CD4-positive, CD25-positive, alpha-beta regulatory T cell (primary cell): ENCODE measurements at regions not wholly inside any gene's neighbourhood (a gene's known extent, or its start where the extent isn't known, plus 50 kb on each side); places are given as distances from the start of the nearest gene placed in this dataset.

Experiments
- ATAC-seq, 2 donors: fragments of 150-1000 bp; cut with Tn5 transposase; one replicate each; pipeline ENCODE4 v1.10.0; 2021; ENCODE audit warnings: low read depth in 2 of 2, moderate number of reproducible peaks in 2 of 2, moderate library complexity in 1 of 2
- DNase-seq, 3 donors: peaks; one replicate each; pipeline versions ENCODE4 v3.0.0 to v3.0.0-alpha.2; 2012 to 2022; ENCODE audit warnings: mixed read lengths in 1 of 3
- H3K27ac ChIP-seq: one replicate; pipeline ENCODE4 v1.7.0; 2013; ENCODE audit warnings: mild to moderate bottlenecking, low read length; ENCODE audit not compliant: insufficient read depth, poor library complexity, severe bottlenecking
- H3K27me3 ChIP-seq: one replicate; pipeline ENCODE4 v1.7.0; 2013; ENCODE audit warnings: low read length; ENCODE audit not compliant: control insufficient read depth, insufficient read depth
- H3K36me3 ChIP-seq: one replicate; pipeline ENCODE4 v1.7.0; 2013; ENCODE audit warnings: mild to moderate bottlenecking, low read length, moderate library complexity; ENCODE audit not compliant: control insufficient read depth, insufficient read depth
- H3K4me1 ChIP-seq: 2 replicates; pipeline ENCODE4 v1.7.0; 2013; ENCODE audit warnings: mild to moderate bottlenecking, low read length; ENCODE audit not compliant: insufficient read depth, control insufficient read depth, poor library complexity, severe bottlenecking
- H3K4me3 ChIP-seq: one replicate; pipeline ENCODE4 v1.7.0; 2013; ENCODE audit warnings: low read depth, mild to moderate bottlenecking, low read length, moderate library complexity
- H3K9me3 ChIP-seq, 2 experiments: 1 replicate in 1 of 2; 2 replicates in 1 of 2; pipeline ENCODE4 v1.7.0; 2013; ENCODE audit warnings: low read length in 2 of 2, mild to moderate bottlenecking in 1 of 2, moderate library complexity in 1 of 2; ENCODE audit not compliant: control insufficient read depth in 2 of 2
- H3K27ac Mint-ChIP-seq, 3 donors: one replicate each; pipeline ENCODE4 v1.8.0; 2020 to 2022; ENCODE audit warnings: mild to moderate bottlenecking in 3 of 3, mixed read lengths in 3 of 3, moderate library complexity in 2 of 3
- H3K27me3 Mint-ChIP-seq: one replicate; pipeline ENCODE4 v1.8.0; 2022; ENCODE audit warnings: mild to moderate bottlenecking, mixed read lengths
- H3K36me3 Mint-ChIP-seq: one replicate; pipeline ENCODE4 v1.8.0; 2020; ENCODE audit warnings: mixed read lengths
- H3K4me1 Mint-ChIP-seq, 4 donors: one replicate each; pipeline ENCODE4 v1.8.0; 2020 to 2022; ENCODE audit warnings: mixed read lengths in 4 of 4, mild to moderate bottlenecking in 1 of 4
- H3K4me3 Mint-ChIP-seq, 4 donors: one replicate each; pipeline ENCODE4 v1.8.0; 2020 to 2022; ENCODE audit warnings: mild to moderate bottlenecking in 4 of 4, mixed read lengths in 4 of 4, moderate library complexity in 3 of 4
- H3K9me3 Mint-ChIP-seq, 7 donors: one replicate each; pipeline ENCODE4 v1.8.0; 2020 to 2022; ENCODE audit warnings: mixed read lengths in 7 of 7, mild to moderate bottlenecking in 3 of 7, moderate library complexity in 2 of 7

DNA sequence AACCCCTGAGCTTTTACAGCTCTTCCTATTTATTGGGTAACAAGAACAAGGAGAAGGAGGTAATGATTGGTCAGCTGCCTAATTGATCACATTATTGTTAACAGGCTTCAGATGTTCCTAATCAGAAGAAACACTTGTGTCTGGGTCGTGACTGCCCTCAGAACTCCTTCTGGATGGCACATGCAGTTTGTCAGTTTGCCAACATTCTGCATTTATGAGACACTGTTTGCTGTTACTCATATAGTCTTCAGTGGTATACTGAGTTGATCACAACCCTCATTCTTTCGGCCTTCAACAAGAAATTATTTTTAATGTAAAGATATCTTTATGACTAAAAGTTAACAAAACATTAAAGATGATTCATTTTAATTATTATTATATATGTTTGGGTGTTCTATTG is 95.7 kb upstream of the DOCK10 start:
- Histone ChIP-seq H3K9me3 (no peaks in the 10 kb centered on the region), H3K27ac (no peak overlapping the region), H3K36me3 (no peaks in the 10 kb centered on the region), H3K4me3 (no peak overlapping the region), H3K27me3 (peaks cover 3% of the 10 kb centered on the region), H3K4me1 (no peaks in the 10 kb centered on the region)
- H3K4me3 Mint-ChIP-seq: no peak overlapping the region
- peaks cover 33% of the 10 kb centered on the region for H3K27me3 Mint-ChIP-seq
- no peak for ATAC-seq
- DNase-seq: no peak
- no peak overlapping the region for H3K27ac Mint-ChIP-seq
- H3K36me3 Mint-ChIP-seq: no peaks in the 10 kb centered on the region
- H3K9me3 Mint-ChIP-seq: peaks cover 0 to 8% (median 2%) of the 10 kb centered on the region in 7 donors
- no peaks in the 10 kb centered on the region for H3K4me1 Mint-ChIP-seq

- Mint-ChIP-seq H3K4me1 (no peaks in the 10 kb centered on the region), H3K27me3 (peaks cover 38% of the 10 kb centered on the region), H3K36me3 (no peaks in the 10 kb centered on the region), H3K9me3 (peaks cover 0 to 8% (median 2%) of the 10 kb centered on the region in 7 donors), H3K27ac (no peak overlapping the region), H3K4me3 (no peak overlapping the region)
- H3K27ac ChIP-seq: no peak overlapping the region
- no peaks in the 10 kb centered on the region for H3K36me3 ChIP-seq
- H3K9me3 ChIP-seq: no peaks in the 10 kb centered on the region
- no peaks in the 10 kb centered on the region for H3K4me1 ChIP-seq
- DNase-seq: no peak
- no peaks in the 10 kb centered on the region for H3K27me3 ChIP-seq
- no peak overlapping the region for H3K4me3 ChIP-seq
- no peak for ATAC-seq
Observed at GRCh38 chr2:225136552-225136951, 94.3 kb upstream of the DOCK10 start.

- Histone ChIP-seq H3K36me3 (no peaks in the 10 kb centered on the region), H3K4me3 (no peak overlapping the region), H3K9me3 (no peaks in the 10 kb centered on the region), H3K27ac (no peak overlapping the region), H3K4me1 (no peaks in the 10 kb centered on the region), H3K27me3 (no peaks in the 10 kb centered on the region)
- no peak for ATAC-seq
- DNase-seq: no peak
- Mint-ChIP-seq H3K27me3 (peaks cover 24% of the 10 kb centered on the region), H3K36me3 (no peaks in the 10 kb centered on the region), H3K9me3 (peaks cover 0 to 5% (median 0%) of the 10 kb centered on the region in 7 donors), H3K27ac (no peak overlapping the region), H3K4me3 (no peak overlapping the region), H3K4me1 (no peaks in the 10 kb centered on the region)
Observed at GRCh38 chr2:225131898-225132297, 89.6 kb upstream of the DOCK10 start.

DNA sequence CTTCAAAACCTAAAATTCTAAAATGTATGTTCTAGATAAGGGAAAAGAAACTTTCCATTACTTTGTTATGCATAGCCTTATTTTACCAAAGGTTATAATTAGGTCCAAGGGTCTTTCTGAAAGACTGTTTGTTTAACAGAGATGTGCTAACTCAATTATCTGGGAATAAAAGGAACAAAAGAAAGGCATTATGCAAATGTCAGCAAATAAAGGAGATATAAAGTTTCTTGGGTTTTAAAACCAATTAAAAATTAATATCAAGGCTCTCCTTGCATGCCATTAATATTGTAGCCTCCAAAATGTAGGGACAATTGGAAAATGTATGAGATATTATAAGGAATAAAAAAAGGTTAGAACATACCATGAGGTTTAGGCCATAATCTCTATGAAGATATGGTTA is 87.8 kb upstream of the DOCK10 start:
- DNase-seq: no peak
- no peak overlapping the region for H3K4me3 Mint-ChIP-seq
- no peak for ATAC-seq

DNA sequence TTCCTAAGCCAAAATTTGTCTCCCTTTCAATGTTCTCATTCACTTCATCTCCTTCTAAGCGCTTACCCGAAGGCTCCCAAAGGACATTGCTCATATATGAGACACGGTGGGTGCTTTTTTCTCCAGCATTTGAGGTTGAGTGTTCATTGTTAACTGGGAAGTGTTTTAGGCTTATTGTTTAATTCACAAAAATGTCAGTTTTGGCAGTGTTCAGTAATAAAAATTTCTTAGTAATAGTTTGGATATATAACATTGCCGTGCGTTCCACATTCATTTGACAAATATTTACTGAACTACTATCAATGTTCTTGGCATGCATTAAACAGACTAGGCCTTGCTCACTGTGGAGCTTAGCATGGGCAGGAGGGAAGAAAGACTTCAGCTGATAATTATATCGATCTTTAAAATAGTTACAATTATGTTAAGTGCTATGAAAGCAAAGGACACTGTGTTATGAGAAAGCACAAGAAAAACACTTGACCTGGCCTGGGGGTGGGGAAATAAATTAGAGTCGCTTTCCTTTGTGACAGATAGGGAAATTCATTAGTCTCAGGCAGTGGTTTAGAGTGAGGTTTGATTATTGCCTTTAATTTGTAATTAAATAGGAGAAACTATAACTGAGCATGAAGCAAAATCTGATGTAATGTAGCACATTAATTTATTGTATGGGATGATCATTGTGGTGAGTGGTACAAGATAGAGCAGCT is 82.2 kb upstream of the DOCK10 start:
- H3K4me3 Mint-ChIP-seq: no peak overlapping the region
- H3K27me3 ChIP-seq: peaks cover 7% of the 10 kb centered on the region
- H3K36me3 Mint-ChIP-seq: no peaks in the 10 kb centered on the region
- H3K4me3 ChIP-seq: no peak overlapping the region
- no peaks in the 10 kb centered on the region for H3K36me3 ChIP-seq
- DNase-seq (no peak), ATAC-seq (no peak)
- H3K27me3 Mint-ChIP-seq: peaks cover 10% of the 10 kb centered on the region
- peaks cover 0 to 9% (median 2%) of the 10 kb centered on the region in 7 donors for H3K9me3 Mint-ChIP-seq
- H3K27ac ChIP-seq: no peak overlapping the region
- no peak overlapping the region for H3K27ac Mint-ChIP-seq
- H3K4me1 ChIP-seq: no peaks in the 10 kb centered on the region
- peaks cover 0 to 2% (median under 1%) of the 10 kb centered on the region in 4 donors for H3K4me1 Mint-ChIP-seq
- no peaks in the 10 kb centered on the region for H3K9me3 ChIP-seq

More for the DNA sequence above, 87.8 kb upstream of the DOCK10 start:
- H3K36me3 Mint-ChIP-seq: no peaks in the 10 kb centered on the region
- Histone ChIP-seq H3K36me3 (no peaks in the 10 kb centered on the region), H3K27me3 (no peaks in the 10 kb centered on the region), H3K4me1 (no peaks in the 10 kb centered on the region), H3K27ac (no peak overlapping the region), H3K4me3 (no peak overlapping the region), H3K9me3 (no peaks in the 10 kb centered on the region)
- no peaks in the 10 kb centered on the region for H3K4me1 Mint-ChIP-seq
- no peak overlapping the region for H3K27ac Mint-ChIP-seq
- H3K9me3 Mint-ChIP-seq: peaks cover 0 to 7% (median 3%) of the 10 kb centered on the region in 7 donors
- peaks cover 26% of the 10 kb centered on the region for H3K27me3 Mint-ChIP-seq

DNA sequence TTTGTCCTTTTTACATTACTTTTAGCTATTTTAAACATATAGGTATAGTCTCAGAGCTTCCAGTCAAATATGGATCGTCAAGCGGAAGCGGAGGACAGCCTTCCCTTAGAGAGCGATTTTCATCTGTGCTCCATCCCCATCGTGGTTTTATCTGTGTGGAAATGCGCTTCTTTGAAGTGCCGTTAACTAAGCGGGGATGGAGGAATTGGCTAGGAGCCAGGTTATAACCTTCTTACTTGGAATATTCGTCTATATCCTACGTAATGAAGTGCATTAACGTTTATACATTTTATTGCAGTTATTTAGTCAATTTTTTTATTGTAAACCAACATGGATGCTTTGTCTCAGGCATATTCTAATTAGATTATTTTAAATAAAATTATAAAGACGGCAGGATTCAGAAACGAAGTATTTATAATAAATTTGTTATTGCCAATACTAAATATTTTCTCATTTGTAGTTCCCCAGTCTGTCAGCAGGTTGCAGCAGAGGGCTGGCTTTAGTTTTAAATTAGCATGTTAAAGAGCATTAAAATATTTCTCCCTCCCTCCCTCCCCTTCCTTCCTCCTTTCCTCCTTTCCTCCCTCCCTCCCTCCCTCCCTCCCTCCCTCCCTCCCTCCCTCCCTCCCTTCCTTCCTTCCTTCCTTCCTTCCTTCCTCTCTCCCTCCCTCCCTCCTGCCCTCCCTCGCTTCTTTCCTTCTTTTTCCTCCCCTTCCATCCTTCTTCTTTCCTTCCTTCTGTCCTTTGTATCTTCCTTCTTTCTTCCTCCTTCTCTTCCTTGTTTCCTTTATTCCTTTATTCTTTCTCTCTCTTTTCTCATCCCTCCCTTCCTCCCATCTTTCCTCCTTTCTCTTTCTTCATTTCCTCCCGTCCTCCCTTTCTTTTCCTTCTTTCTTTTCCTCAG is 80.6 kb upstream of the DOCK10 start:
- Histone ChIP-seq H3K9me3 (no peaks in the 10 kb centered on the region), H3K4me3 (no peak overlapping the region), H3K4me1 (no peaks in the 10 kb centered on the region), H3K27ac (no peak overlapping the region), H3K36me3 (no peaks in the 10 kb centered on the region), H3K27me3 (peaks cover 7% of the 10 kb centered on the region)
- peak in 2 of 3 donors; percentile 5 to 32 for DNase-seq
- ATAC-seq: no peak
- Mint-ChIP-seq H3K4me1 (peaks cover 0 to 2% (median under 1%) of the 10 kb centered on the region in 4 donors), H3K36me3 (no peaks in the 10 kb centered on the region), H3K27me3 (peaks cover 20% of the 10 kb centered on the region), H3K9me3 (peaks cover 0 to 7% (median 2%) of the 10 kb centered on the region in 7 donors), H3K4me3 (no peak overlapping the region), H3K27ac (peak overlapping the region in 2 of 3 donors; percentile 53 to 64)

DNA sequence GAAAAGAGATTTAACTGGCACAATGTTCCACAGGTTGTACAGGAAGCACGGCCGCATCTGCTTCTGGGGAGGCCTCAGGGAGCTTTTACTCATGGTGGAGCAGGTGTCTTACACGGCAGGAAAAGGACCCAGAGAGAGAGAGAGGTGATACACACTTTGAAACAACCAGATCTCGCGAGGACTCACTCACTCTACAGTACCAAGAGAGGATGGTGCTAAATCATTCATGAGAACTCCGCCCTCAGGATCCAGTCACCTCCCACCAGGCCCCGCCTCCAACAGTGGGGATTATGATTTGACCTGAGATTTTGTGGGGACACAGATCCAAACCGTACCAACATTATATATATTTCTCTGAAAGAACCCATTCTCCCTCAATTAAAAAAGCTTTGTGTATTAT is 79.7 kb upstream of the DOCK10 start:
- DNase-seq (peak in 1 of 3 donors; percentile 1), ATAC-seq (no peak)
- Mint-ChIP-seq H3K4me3 (no peak overlapping the region), H3K36me3 (no peaks in the 10 kb centered on the region), H3K9me3 (peaks cover 0 to 4% (median 0%) of the 10 kb centered on the region in 7 donors), H3K27ac (no peak overlapping the region), H3K27me3 (peaks cover 17% of the 10 kb centered on the region), H3K4me1 (peaks cover 0 to 3% (median under 1%) of the 10 kb centered on the region in 4 donors)
- Histone ChIP-seq H3K4me1 (no peaks in the 10 kb centered on the region), H3K36me3 (no peaks in the 10 kb centered on the region), H3K27me3 (peaks cover 7% of the 10 kb centered on the region), H3K4me3 (no peak overlapping the region), H3K27ac (no peak overlapping the region), H3K9me3 (no peaks in the 10 kb centered on the region)
